GM21367 (cell line): ENCODE measurements at regions not wholly inside any gene's neighbourhood (a gene's known extent, or its start where the extent isn't known, plus 50 kb on each side); places are given as distances from the start of the nearest gene placed in this dataset.

Experiments used
- ATAC-seq: cut with Tn5 transposase; IDR thresholded peaks from one replicate; pipeline ENCODE4 v1.9.1; 2021; ENCODE audit not compliant: unreplicated experiment

- no peak for ATAC-seq
Observed at GRCh38 chr12:58186401-58186800, 245.0 kb downstream of the ATP23 start.

- no peak for ATAC-seq
Observed at GRCh38 chr12:58186914-58187313, 245.5 kb downstream of the ATP23 start.

GRCh38 chr12:58189030-58189429 lies 247.7 kb downstream of the ATP23 start:
- no peak for ATAC-seq

- no peak for ATAC-seq
Observed at GRCh38 chr12:58189893-58190292, 248.5 kb downstream of the ATP23 start.

GRCh38 chr12:58190618-58191017 lies 249.3 kb downstream of the ATP23 start:
- ATAC-seq, result no peak

DNA sequence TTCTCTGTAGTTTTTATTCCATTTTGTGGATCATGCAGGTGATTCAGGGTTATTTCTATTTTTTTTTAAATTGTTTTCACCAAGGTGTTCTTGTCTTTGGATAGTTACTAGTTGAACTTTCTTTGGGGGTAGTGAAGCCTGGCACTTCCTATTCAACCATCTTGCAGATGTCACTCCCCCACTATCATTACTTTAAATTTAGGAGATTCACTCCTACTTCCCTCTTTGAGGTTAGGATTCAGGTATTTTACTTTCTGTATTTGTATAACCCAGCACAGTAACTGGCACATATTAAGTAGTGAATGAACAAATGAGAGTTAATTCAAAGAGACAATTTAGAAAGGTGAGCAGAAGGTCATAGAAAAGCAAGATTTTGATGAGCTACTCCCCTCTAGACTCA lies 255.6 kb downstream of the ATP23 start:
- no peak for ATAC-seq

GRCh38 chr12:58202933-58203718 lies 261.8 kb downstream of the ATP23 start:
- no peak for ATAC-seq

- no peak for ATAC-seq
Observed at GRCh38 chr12:58204071-58204470, 262.7 kb downstream of the ATP23 start.

GRCh38 chr12:58206876-58207275 lies 265.5 kb downstream of the ATP23 start:
- no peak for ATAC-seq

- ATAC-seq, result no peak
Observed at GRCh38 chr12:58211211-58211610, 269.8 kb downstream of the ATP23 start.

GRCh38 chr12:58217130-58217529 lies 275.8 kb downstream of the ATP23 start:
- no peak for ATAC-seq

GRCh38 chr12:58224536-58225105 lies 283.3 kb downstream of the ATP23 start:
- ATAC-seq, result no peak

- no peak for ATAC-seq
Observed at GRCh38 chr12:58225203-58225877, 284.0 kb downstream of the ATP23 start.

DNA sequence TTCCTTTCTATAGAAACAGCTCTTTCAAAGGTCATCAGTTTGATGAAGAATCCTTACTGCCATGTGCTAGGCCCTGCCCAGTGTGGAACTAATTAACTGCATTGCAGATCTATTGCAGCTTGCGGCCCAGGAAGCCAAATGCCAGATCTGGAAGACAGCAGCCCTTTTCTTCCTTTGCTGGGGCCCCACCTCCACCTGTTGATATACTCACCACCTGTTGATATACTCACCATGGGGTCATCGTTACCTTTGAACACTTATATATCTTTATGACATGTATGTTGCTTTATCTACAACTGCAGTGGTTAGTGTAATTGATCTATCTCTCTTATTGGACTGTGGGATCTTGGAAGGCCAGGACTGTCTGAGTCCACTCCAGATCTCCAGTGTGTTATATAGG lies 292.5 kb downstream of the ATP23 start:
- no peak for ATAC-seq

DNA sequence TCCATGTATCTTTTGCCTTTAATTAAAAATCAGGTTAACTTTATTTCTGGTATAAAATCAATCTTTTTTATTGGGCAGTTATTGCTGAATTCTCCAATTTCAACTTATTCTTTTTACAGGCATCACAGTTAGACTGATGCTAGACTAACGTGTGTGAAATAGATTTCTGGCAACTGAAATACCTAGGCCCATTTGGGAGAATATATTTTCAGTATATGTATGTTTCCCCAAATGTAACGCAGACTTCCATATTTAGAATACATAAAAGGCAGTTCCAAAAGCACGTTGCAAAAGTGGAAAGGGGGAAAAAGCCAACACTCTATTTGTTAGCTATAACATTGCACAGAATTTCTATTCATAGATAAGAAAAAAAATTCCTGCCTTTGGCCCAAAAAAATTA lies 297.0 kb downstream of the ATP23 start:
- no peak for ATAC-seq

- no peak for ATAC-seq
Observed at GRCh38 chr12:58241099-58241498, 299.7 kb downstream of the ATP23 start.

DNA sequence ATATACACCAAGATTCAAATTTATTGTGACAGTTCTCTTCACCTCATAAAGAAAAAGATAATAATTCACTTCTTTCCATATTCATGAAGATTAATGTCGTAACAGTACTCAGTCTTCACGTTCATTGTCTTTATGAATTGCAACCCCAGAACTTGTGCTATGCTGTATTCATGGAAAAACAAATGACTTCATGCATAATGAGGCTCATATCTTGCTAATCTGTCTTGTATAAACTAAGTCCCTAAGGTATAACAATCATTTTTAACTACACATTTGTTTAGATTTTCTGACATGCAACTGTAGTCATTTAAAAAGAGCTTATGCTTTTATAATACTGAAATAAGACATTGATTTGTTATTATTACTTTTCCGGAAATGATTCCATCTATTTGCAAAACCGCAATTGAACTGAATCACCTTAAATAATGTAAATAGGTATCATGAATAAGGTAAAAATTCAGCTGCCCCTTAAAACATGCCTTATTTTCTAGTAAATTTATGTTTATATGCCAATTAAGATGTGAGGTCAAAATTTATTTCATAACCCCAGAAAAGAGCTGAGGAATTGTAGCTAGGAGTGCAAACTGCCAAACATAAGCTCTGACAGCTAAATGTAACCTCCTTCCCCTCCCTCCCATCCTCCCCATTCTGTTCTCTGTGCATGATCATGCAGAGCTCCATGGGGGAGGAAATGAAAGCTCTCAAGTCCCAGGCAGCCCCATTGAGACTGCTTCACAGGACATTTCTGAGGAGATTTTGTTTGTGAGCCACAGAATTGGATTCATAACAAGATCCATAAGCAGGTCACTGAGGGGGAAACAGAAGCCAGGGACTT lies 301.6 kb downstream of the ATP23 start:
- no peak for ATAC-seq

DNA sequence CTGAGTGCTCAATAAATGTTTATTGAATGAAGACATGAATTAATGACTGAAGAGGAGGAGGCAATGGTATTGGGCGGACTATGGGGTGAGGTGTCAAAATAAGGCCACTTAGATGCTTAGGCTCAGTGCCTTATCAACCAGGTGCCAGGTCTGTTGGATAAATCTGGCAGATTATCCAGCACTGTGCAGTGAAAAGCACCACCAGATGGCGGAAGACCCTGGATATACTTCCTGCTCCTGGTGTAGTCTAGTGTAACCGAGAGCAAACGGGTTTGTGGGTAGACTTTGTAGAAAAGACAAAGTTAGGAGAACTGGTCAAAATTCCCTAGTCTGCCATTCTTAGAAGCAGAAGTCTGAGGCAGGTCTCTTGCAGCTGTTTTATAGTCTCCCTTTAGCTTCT lies 306.3 kb downstream of the ATP23 start:
- ATAC-seq, result no peak

DNA sequence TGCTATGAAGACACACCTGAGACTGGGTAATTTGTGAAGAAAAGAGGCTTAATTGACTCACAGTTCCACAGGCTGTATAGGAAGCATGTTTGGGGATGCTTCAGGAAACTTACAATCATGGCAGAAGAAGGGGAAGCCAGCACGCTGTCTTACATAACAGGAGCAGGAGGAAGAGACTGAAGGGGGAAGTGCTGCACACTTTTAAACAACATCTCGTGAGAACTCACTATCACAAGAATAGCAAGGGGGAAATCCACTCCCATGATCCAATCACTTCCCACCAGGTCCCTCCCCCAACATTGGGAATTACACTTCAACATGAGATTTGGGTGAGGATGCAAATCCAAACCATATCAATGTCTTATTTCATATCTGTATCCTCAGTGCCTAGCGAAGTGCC lies 307.2 kb downstream of the ATP23 start:
- ATAC-seq, result no peak

DNA sequence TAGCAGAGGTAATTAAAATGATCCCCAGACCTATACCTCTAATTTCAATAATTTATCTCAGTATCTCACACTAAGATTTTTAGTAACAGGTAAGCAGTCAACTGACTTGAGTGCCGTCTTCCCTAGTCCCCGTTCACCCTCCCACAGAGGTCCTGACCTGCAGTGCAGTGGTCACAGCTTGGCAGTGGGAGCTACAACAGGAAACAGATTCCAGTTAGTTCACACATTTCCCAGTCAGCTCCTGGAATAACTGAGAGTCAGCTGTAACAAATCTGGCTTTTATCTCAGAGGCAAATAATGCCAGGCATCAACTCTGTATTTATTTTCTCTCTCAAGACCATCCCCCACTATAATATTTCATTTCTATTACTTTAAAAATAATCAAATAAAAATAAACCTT lies 308.2 kb downstream of the ATP23 start:
- ATAC-seq, result no peak

DNA sequence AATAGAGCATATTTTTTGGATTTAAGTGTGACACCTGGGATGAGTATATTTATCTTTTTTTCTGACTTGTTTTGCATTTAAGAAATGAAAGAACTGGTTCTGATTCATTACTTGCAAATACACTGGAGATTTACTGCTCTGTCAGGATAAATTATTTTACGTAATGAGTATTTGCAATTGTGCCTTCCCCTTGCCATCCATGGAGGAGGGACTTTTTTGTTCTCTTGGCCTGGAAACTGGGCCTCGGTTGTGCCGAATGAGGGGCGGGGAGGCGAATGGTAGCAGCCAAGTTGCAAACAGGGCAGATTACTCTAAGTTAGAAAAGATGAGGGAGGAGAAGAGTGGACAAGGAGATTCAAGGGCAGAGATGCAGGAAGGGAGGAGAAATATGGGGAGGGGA lies 308.7 kb downstream of the ATP23 start:
- ATAC-seq, result no peak
